LNCAP (cell line): ENCODE measurements at regions not wholly inside any gene's neighbourhood (a gene's known extent, or its start where the extent isn't known, plus 50 kb on each side); places are given as distances from the start of the nearest gene placed in this dataset.

Source experiments
- CTCF ChIP-seq: fragments of 450-650 bp; IDR thresholded peaks from 2 replicates; pipeline ENCODE4 v1.5.1; 2017; ENCODE audit warnings: mild to moderate bottlenecking

GRCh38 chr12:83864054-83864453, 1048.5 kb downstream of the SLC6A15 start:
- TF ChIP-seq CTCF, result no peak

GRCh38 chr12:83859021-83859420, 1053.6 kb downstream of the SLC6A15 start:
- no peak for TF ChIP-seq CTCF

DNA sequence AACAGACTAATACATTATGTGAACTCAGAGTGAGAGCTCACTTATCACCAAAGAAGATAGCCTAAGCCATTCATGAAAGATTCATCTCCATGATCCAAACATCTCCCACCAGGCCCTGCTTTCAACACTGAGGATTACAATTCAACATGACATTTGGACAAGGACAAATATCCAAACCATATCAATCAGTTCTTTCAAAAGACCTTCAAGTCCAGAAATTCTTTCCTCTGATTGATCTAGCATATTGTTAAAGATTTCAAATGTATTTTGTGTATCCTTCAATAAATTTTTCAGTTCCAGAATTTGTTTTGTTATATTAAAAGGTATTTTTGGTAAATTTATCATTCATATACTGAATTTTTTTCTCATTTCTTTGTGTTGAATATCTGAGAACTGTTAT, 1055.8 kb downstream of the SLC6A15 start:
- no peak for TF ChIP-seq CTCF

- no peak for TF ChIP-seq CTCF
These were observed 1062.1 kb downstream of the SLC6A15 start for GRCh38 chr12:83850531-83850930.

DNA sequence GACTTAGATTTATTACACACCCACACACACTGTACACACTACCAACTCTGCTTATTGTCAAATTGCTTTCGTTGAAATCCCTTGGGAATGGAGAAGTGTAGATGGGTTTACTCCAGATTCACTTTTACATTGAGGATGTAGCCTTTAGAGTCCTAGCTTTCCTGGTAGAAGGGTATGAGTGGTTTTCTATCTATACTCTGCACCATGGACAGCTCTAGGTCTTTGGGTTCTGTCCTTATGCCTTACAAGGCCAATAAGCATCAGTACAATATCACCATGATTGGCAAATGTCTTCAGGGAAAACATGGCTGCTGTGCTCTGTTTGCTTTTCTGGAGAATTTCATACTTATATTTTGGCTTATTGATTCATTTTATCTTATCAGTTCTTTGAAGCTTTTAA, 1063.9 kb downstream of the SLC6A15 start:
- no peak for TF ChIP-seq CTCF

DNA sequence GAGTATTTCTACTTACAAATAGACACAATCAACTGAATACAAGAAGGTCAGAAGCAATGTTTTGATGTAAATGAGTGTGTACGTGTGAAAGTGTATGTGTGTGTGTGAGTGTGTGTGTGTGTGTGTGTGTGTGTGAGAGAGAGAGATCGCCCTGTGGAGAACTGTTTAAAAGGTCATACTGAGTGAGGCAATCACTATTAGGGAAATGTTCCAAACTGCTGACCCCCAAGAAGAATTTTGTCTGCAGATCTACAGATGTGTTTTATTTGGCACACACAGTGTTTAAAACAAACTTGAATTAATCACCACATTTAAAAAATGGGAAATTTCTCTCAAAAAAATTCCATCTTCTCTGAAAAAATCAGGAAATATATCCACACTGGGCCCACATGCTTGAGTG, 1069.1 kb downstream of the SLC6A15 start:
- no peak for TF ChIP-seq CTCF

GRCh38 chr12:83841620-83842019, 1071.0 kb downstream of the SLC6A15 start:
- no peak for TF ChIP-seq CTCF

GRCh38 chr12:83827860-83828259, 1084.7 kb downstream of the SLC6A15 start:
- TF ChIP-seq CTCF, result no peak; the same call in 1 of the 2 replicates
